DMS53 treated with DMSO at 0.1 percent for 48 hours (cell line): ENCODE measurements at regions not wholly inside any gene's neighbourhood (a gene's known extent, or its start where the extent isn't known, plus 50 kb on each side); places are given as distances from the start of the nearest gene placed in this dataset.

Experiments used
- DNase-seq: peaks from one replicate; lab custom pipeline; 2025; ENCODE audit not compliant: unreplicated experiment; lab: John Stamatoyannopoulos, UW

- DNase-seq, result no peak
Measured at GRCh38 chr6:93575495-93576267, 156.3 kb upstream of the EPHA7 start.

DNA sequence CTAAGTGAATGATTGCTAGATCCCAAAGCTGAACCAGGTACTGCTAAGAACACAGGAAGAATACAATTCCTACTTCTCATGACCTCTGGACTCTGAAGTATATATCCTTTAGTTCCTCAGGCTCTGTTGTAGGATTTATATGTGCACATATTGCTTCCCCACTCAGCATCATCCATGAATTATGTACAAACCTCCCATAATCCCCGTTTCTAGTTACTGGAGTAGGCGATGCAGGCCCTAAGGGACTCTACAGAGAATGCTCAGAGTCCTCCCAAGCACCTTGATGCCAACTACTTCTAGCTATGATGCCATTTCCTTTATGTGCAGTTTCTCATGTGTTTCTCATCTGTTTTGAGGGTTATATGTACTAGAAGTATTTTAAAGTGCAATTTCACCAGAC lies 154.9 kb upstream of the EPHA7 start:
- no peak for DNase-seq

DNA sequence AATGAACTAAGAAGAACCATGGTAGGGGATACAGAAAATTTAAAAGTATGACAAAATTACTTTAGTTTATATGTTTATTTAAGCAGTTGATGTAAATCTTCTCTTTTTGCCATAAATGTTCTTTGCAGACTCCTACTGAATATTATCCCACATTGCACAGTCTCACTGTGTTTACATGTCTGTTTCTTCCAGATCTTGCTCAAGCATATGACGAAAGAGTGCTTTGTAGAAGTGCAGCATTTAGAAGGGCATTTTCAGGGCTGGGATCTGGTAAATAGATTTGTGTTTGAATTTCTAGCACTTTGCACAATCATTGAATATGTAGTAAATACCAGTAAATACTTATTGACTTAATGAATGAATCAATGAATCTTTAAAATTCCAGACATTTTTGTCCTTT lies 152.0 kb upstream of the EPHA7 start:
- no peak for DNase-seq

GRCh38 chr6:93568169-93568568 lies 148.8 kb upstream of the EPHA7 start:
- no peak for DNase-seq

DNA sequence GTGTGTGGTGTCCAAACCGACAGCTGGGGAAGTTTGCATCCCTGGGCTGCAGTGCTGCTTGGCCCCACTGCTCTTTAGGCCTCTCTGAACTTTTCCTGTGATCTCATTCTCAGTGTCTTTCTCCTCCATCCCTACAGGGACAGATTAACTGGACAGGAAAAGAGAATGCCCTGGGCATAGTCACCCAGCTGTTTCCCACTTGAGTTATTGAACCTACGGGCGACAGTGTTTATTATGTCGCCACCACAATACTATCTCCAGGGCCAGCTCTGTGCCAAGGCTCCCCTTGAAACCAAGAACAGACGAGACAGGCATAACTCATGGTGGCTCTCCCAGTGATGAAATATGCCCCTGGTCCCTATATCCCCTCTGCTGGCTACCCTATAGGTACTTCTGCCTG lies 147.8 kb upstream of the EPHA7 start:
- no peak for DNase-seq

- DNase-seq, result no peak
Measured at GRCh38 chr6:93566285-93566684, 146.9 kb upstream of the EPHA7 start.

GRCh38 chr6:93562582-93562981 lies 143.2 kb upstream of the EPHA7 start:
- no peak for DNase-seq

- DNase-seq, result no peak
Measured at GRCh38 chr6:93555292-93555691, 135.9 kb upstream of the EPHA7 start.

GRCh38 chr6:93554018-93554417 lies 134.7 kb upstream of the EPHA7 start:
- DNase-seq, result no peak

DNA sequence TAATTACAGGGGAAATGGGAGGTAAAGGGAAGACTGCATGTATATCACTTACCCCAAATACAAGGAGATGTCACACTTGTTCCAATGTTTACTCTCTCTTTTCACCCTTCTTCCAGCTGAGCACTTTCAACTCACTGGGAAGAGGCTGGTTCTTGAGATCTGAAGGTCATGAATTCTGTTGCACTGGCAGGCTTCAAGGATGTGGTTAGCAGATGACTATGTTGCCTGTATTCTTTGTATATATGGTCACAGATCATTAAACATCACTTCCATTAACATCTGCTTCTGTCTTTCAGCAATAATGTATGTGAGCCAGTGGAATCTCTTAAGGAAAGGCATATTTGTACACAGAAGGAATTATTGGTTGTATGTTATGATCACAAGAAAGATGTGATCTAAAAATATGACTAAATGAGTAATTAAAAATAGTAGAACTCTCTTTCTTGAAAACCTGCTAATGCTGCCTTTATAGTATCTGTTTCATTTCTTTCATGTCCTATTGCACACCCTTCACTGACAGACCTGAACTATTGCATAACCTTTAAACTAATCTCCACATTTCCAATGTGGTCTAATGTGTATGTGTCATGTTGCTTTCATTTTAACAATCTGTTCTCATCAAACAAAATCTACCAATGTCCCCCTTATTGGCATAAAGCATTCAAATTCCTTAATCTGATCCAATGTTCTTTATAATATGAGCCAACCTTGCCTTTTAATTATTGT lies 131.4 kb upstream of the EPHA7 start:
- DNase-seq, result peak; percentile 49

DNA sequence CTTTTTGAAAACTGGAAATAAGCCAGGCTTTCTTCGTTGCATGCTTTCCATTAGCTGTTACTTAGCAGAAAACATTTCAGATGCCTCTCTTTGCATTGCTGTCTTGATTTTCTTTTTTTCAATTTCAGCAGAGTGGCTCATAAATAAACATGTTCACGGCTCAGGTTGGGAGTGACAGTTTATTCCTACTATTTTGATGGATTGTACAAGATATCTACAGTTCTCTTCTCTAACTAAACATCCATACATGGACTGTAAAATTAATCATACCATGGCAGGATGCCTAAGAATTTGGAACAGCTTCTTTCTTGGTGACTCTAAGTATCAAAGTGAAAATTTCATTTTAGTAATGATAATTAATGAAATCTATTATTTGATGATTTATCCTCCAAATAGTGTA lies 130.5 kb upstream of the EPHA7 start:
- DNase-seq, result no peak

- DNase-seq, result no peak
Measured at GRCh38 chr6:93524671-93525451, 105.5 kb upstream of the EPHA7 start.

DNA sequence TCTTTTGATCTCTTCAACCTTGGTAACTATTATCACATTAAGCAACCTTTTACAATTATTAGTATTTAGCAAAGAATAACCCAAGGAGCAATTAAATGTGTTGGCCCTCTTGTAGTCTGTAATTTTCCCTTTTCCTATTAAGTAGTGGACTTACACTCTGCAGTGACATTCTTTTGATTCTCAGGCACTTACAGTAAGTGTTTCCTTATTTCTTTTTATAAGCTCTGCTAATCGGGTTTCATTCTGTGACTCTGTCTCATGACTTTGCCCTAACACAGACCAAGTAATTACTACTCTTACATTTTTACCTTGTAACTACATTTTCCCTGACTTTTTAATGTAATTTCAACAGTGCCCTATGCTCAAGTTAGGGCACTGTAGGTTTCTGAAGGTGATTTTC lies 104.0 kb upstream of the EPHA7 start:
- no peak for DNase-seq

GRCh38 chr6:93516441-93516840 lies 97.1 kb upstream of the EPHA7 start:
- no peak for DNase-seq

DNA sequence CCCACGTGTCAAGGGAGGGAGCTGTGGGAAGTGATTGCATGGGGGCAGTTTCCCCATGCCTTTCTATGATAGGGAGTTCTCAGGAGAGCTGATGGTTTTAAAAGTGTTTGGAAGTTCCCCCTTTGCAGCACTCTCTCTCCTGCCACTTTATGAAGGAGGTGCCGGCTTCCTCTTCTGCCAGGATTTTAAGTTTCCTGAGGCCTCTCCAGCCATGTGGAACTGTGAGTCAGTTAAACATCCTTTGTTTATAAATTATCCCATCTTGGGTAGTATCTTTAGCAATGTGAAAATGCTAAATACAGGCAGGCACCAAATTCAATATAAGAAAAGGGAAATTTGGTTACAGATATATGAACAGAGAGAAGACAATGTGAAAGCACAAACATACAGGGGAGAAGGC lies 96.4 kb upstream of the EPHA7 start:
- DNase-seq, result no peak

- DNase-seq, result no peak
Measured at GRCh38 chr6:93498713-93499112, 79.4 kb upstream of the EPHA7 start.

- peak; percentile 37 for DNase-seq
Measured at GRCh38 chr6:93496548-93496947, 77.2 kb upstream of the EPHA7 start.

DNA sequence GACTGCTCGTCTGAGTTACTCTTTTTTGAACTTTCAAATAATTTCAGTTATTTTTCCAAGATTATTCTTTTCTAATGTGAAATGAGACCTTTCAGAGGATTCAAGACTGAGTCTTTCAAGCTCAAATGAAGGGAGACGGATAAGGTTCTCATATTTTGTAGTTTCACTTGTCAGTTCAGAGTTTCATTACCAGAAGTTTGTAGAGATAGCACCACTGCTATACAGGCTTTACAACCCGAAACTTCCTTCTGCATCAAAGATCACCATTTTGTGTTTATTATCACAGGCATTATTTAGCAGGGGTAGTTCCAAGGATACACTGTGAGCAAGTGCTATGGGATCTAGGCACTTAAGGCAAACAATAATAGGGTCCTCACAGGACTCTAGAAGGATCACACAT lies 74.7 kb upstream of the EPHA7 start:
- DNase-seq, result no peak

DNA sequence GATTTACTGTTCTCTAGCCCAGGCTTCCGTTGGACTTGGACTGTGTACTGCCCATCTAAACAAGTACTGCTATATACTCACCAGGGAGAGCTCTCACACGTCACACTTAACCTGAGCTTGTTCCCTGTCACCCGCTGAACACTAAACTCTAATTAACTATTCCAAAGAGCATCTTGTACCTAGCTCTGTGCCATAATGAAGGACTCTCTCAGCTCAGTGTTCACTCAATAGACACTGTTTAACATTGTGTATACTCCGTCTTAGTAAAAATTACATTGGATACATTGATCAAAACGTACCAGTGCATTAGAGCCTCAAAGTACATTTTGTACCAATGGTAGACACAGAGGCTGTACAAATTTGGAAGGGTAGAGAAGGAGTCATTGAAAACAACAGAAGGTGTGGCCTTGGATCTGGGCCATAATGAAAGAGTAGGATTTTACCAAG lies 55.4 kb upstream of the EPHA7 start:
- no peak for DNase-seq

DNA sequence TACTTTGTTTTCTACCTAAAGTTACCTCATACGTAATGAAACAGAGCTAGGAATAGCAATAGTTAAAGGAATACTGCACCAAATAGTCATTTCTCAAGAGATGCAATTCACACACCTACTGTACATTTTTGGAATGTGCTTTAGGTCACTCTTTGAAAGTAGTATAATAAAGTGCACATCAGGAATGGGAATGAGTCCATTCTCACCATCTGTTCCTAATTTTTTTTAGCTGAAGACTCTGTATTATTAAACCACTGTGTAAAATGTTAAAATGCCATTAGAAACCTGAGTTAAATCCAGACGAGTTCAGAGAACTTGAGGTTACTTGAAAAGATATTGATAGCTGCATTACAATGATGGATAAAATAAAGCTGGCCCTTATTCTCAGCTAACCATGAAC lies 51.9 kb upstream of the EPHA7 start:
- no peak for DNase-seq
